Neural cell (in vitro differentiated cells): ENCODE measurements at regions not wholly inside any gene's neighbourhood (a gene's known extent, or its start where the extent isn't known, plus 50 kb on each side); places are given as distances from the start of the nearest gene placed in this dataset.

Source experiments
- H2AFZ ChIP-seq: fragments of 200-600, 300-800 bp; sonication (generic), shearing (Covaris generic); 2 replicates; pipeline ENCODE4 v1.6.0; 2014; ENCODE audit warnings: low read depth, mild to moderate bottlenecking, antibody characterized with exemption, low read length, moderate library complexity
- H3F3A ChIP-seq: fragments of 200-600 bp; shearing (Covaris generic); 2 replicates; pipeline ENCODE4 v1.6.1; 2016; ENCODE audit warnings: mild to moderate bottlenecking, moderate library complexity, mixed read lengths, antibody characterized with exemption, low read length; ENCODE audit not compliant: insufficient read depth, poor library complexity, severe bottlenecking
- H3K27ac ChIP-seq: fragments of 200-600, 300-800 bp; sonication (generic), shearing (Covaris generic); 2 replicates; pipeline ENCODE4 v1.5.1; 2014; ENCODE audit warnings: mild to moderate bottlenecking, low read length, moderate library complexity
- H3K27me3 ChIP-seq: fragments of 300-800, 200-600 bp; sonication (generic), shearing (Covaris generic); 2 replicates; pipeline ENCODE4 v1.6.0; 2014; ENCODE audit warnings: mild to moderate bottlenecking, low read depth, low read length, moderate library complexity; ENCODE audit not compliant: insufficient read depth
- H3K36me3 ChIP-seq: fragments of 300-800, 200-600 bp; sonication (generic), shearing (Covaris generic); 2 replicates; pipeline ENCODE4 v1.5.1; 2014; ENCODE audit warnings: mild to moderate bottlenecking, antibody characterized with exemption, low read length, moderate library complexity; ENCODE audit not compliant: insufficient read depth
- H3K4me2 ChIP-seq: fragments of 300-800, 200-600 bp; sonication (generic), shearing (Covaris generic); 2 replicates; pipeline ENCODE4 v1.6.0; 2014; ENCODE audit warnings: mild to moderate bottlenecking, low read length
- H3K4me3 ChIP-seq: fragments of 300-800, 200-600 bp; sonication (generic), shearing (Covaris generic); 2 replicates; pipeline ENCODE4 v1.5.1; 2014; ENCODE audit warnings: mild to moderate bottlenecking, low read length, moderate library complexity
- H3K79me2 ChIP-seq: fragments of 200-600 bp; shearing (Covaris generic); replicated peaks from 2 replicates; pipeline ENCODE4 v1.6.0; 2014; ENCODE audit warnings: mild to moderate bottlenecking, low read length, moderate library complexity; ENCODE audit not compliant: insufficient read depth
- H3K9ac ChIP-seq: fragments of 300-800, 200-600 bp; sonication (generic), shearing (Covaris generic); 2 replicates; pipeline ENCODE4 v1.6.1; 2016; ENCODE audit warnings: mild to moderate bottlenecking, low read length, mixed read lengths
- H3K9me2 ChIP-seq: fragments of 200-600 bp; shearing (Covaris generic); 2 replicates; pipeline ENCODE4 v1.6.1; 2016; ENCODE audit warnings: mild to moderate bottlenecking, low read length, mixed read lengths; ENCODE audit not compliant: insufficient read depth
- H3K9me3 ChIP-seq: fragments of 200-600, 300-800 bp; sonication (generic), shearing (Covaris generic); 2 replicates; pipeline ENCODE4 v1.6.1; 2016; ENCODE audit warnings: mild to moderate bottlenecking, mixed run types, low read length, moderate library complexity, mixed read lengths
- H4K20me1 ChIP-seq: fragments of 200-600 bp; shearing (Covaris generic); 2 replicates; pipeline ENCODE4 v1.6.1; 2016; ENCODE audit warnings: mild to moderate bottlenecking, mixed run types; ENCODE audit not compliant: insufficient read depth
- EP300 ChIP-seq: fragments of 450-650 bp; conservative IDR thresholded peaks from 2 replicates; pipeline ENCODE4 v1.6.1; 2014; ENCODE audit warnings: antibody characterized with exemption, mild to moderate bottlenecking, moderate library complexity; ENCODE audit not compliant: poor library complexity, severe bottlenecking
- EZH2 ChIP-seq: fragments of 200-600, 300-800 bp; shearing (Covaris generic), sonication (generic); IDR thresholded peaks from 2 replicates; pipeline ENCODE4 v1.6.1; 2014; ENCODE audit warnings: antibody characterized with exemption, low read length, borderline replicate concordance, mild to moderate bottlenecking; ENCODE audit not compliant: insufficient read depth, poor library complexity, severe bottlenecking
- MXI1 ChIP-seq: fragments of 450-650 bp; conservative IDR thresholded peaks from 2 replicates; pipeline ENCODE4 v1.6.1; 2014; ENCODE audit warnings: antibody characterized with exemption, mild to moderate bottlenecking; ENCODE audit not compliant: poor library complexity, severe bottlenecking
- POLR2AphosphoS5 ChIP-seq: IDR thresholded peaks from 2 replicates; pipeline ENCODE4 v1.6.1; 2012
- RAD21 ChIP-seq: fragments of 450-650 bp; conservative IDR thresholded peaks from 2 replicates; pipeline ENCODE4 v1.6.1; 2014; ENCODE audit warnings: antibody characterized with exemption, mild to moderate bottlenecking, moderate library complexity
- REST ChIP-seq: IDR thresholded peaks from 2 replicates; pipeline ENCODE4 v1.6.1; 2012; ENCODE audit warnings: borderline replicate concordance
- SMC3 ChIP-seq: fragments of 450-650 bp; conservative IDR thresholded peaks from 2 replicates; pipeline ENCODE4 v1.6.1; 2014; ENCODE audit warnings: antibody characterized with exemption, mild to moderate bottlenecking, moderate library complexity; ENCODE audit not compliant: poor library complexity
- TAF1 ChIP-seq: IDR thresholded peaks from 2 replicates; pipeline ENCODE4 v1.6.1; 2012; ENCODE audit warnings: low read depth
- TF ChIP-seq, protein P1 (sequence below): fragments of 450-650 bp; IDR thresholded peaks from 2 replicates; pipeline ENCODE4 v1.5.1; 2014; ENCODE audit warnings: antibody characterized with exemption, mild to moderate bottlenecking, moderate library complexity; ENCODE audit not compliant: poor library complexity, severe bottlenecking

- Histone ChIP-seq H3K9me2 (no peaks in the 10 kb centered on the region), H3K4me2 (no peak overlapping the region), H3F3A (no peaks in the 10 kb centered on the region), H2AFZ (no peak overlapping the region), H3K9ac (no peak overlapping the region), H3K36me3 (no peaks in the 10 kb centered on the region), H4K20me1 (no peaks in the 10 kb centered on the region), H3K4me3 (no peak overlapping the region), H3K9me3 (no peaks in the 10 kb centered on the region), H3K79me2 (no peaks in the 10 kb centered on the region), H3K27ac (no peak overlapping the region), H3K27me3 (no peaks in the 10 kb centered on the region)
- TF ChIP-seq POLR2AphosphoS5 (no peak), RAD21 (no peak), MXI1 (no peak), REST (no peak), TAF1 (no peak), EZH2 (no peak), EP300 (no peak), SMC3 (no peak)
- TF ChIP-seq, protein P1, sequence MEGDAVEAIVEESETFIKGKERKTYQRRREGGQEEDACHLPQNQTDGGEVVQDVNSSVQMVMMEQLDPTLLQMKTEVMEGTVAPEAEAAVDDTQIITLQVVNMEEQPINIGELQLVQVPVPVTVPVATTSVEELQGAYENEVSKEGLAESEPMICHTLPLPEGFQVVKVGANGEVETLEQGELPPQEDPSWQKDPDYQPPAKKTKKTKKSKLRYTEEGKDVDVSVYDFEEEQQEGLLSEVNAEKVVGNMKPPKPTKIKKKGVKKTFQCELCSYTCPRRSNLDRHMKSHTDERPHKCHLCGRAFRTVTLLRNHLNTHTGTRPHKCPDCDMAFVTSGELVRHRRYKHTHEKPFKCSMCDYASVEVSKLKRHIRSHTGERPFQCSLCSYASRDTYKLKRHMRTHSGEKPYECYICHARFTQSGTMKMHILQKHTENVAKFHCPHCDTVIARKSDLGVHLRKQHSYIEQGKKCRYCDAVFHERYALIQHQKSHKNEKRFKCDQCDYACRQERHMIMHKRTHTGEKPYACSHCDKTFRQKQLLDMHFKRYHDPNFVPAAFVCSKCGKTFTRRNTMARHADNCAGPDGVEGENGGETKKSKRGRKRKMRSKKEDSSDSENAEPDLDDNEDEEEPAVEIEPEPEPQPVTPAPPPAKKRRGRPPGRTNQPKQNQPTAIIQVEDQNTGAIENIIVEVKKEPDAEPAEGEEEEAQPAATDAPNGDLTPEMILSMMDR, result no peak
These were observed 88.5 kb upstream of the FIBIN start for GRCh38 chr11:26905368-26905767.

DNA sequence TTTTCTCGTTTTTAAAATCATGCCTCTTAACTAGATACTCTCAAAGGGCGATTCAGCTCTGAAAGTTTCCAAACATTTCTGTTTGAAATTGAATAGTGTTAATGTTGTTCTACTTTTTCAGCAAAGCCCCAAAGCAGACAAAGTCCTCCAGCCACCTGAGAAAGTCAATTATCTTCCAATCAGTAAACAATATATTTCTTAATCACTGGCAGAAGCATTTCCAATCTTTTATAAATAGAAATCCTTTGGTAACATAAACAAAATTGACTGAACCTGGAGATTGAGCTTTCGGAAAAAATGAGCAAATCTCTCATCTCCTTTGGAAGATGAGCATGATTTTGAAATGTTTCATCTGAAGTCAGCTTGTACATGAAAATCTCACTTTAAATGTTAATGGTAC, 84.4 kb upstream of the FIBIN start:
- H3K4me3 ChIP-seq, result peak overlapping the region; percentile 43
- peak overlapping the region; percentile 72 for H3K27ac ChIP-seq
- no peaks in the 10 kb centered on the region for H3K27me3 ChIP-seq
- no peak overlapping the region for H2AFZ ChIP-seq
- H3K9me3 ChIP-seq, result no peaks in the 10 kb centered on the region
- H3K36me3 ChIP-seq, result no peaks in the 10 kb centered on the region
- no peaks in the 10 kb centered on the region for H3K79me2 ChIP-seq
- H3K9me2 ChIP-seq, result no peaks in the 10 kb centered on the region
- TF ChIP-seq, protein P1, result no peak
- TF ChIP-seq MXI1 (no peak), REST (no peak)
- H3K9ac ChIP-seq, result no peak overlapping the region
- H3K4me2 ChIP-seq, result no peak overlapping the region
- no peaks in the 10 kb centered on the region for H3F3A ChIP-seq
- no peaks in the 10 kb centered on the region for H4K20me1 ChIP-seq
